Smooth muscle cell (in vitro differentiated cells): ENCODE measurements at regions not wholly inside any gene's neighbourhood (a gene's known extent, or its start where the extent isn't known, plus 50 kb on each side); places are given as distances from the start of the nearest gene placed in this dataset.

Experiments used
- DNase-seq: peaks from one replicate; lab custom pipeline; 2025; ENCODE audit not compliant: unreplicated experiment; lab: John Stamatoyannopoulos, UW
- H2AFZ ChIP-seq: fragments of 200-600 bp; sonication (generic); 2 replicates; pipeline ENCODE4 v1.6.0; 2016; ENCODE audit warnings: antibody characterized with exemption, low read depth, mild to moderate bottlenecking
- H3F3A ChIP-seq: fragments of 200-600 bp; sonication (generic); 2 replicates; pipeline ENCODE4 v1.6.0; 2017; ENCODE audit warnings: antibody characterized with exemption, low read depth
- H3K27ac ChIP-seq: fragments of 200-600 bp; sonication (generic); 2 replicates; pipeline ENCODE4 v1.5.1; 2016; ENCODE audit warnings: low read depth, mild to moderate bottlenecking
- H3K27me3 ChIP-seq: fragments of 200-600 bp; sonication (generic); 2 replicates; pipeline ENCODE4 v1.6.1; 2016; ENCODE audit warnings: low read depth, mild to moderate bottlenecking
- H3K36me3 ChIP-seq: fragments of 200-600 bp; sonication (generic); 2 replicates; pipeline ENCODE4 v1.5.1; 2016; ENCODE audit warnings: low read depth
- H3K4me1 ChIP-seq: fragments of 200-600 bp; sonication (generic); 2 replicates; pipeline ENCODE4 v1.5.1; 2016; ENCODE audit warnings: low read depth
- H3K4me2 ChIP-seq: fragments of 200-600 bp; sonication (generic); 2 replicates; pipeline ENCODE4 v1.6.0; 2016; ENCODE audit warnings: mild to moderate bottlenecking
- H3K4me3 ChIP-seq: fragments of 200-600 bp; sonication (generic); 2 replicates; pipeline ENCODE4 v1.5.1; 2016; ENCODE audit warnings: mild to moderate bottlenecking
- H3K79me2 ChIP-seq: fragments of 200-600 bp; sonication (generic); 2 replicates; pipeline ENCODE4 v1.6.0; 2016; ENCODE audit warnings: low read depth, mild to moderate bottlenecking
- H3K9ac ChIP-seq: fragments of 200-600 bp; sonication (generic); 2 replicates; pipeline ENCODE4 v1.6.0; 2016; ENCODE audit warnings: low read depth
- H3K9me3 ChIP-seq: fragments of 200-600 bp; sonication (generic); replicated peaks from 2 replicates; pipeline ENCODE4 v1.5.1; 2016; ENCODE audit warnings: low read depth
- H4K20me1 ChIP-seq: fragments of 200-600 bp; sonication (generic); 2 replicates; pipeline ENCODE4 v1.6.0; 2016; ENCODE audit warnings: low read depth
- CTCF ChIP-seq: fragments of 200-600 bp; sonication (generic); IDR thresholded peaks from 2 replicates; pipeline ENCODE4 v1.5.1; 2017; ENCODE audit warnings: borderline replicate concordance, mild to moderate bottlenecking, antibody characterized with exemption; ENCODE audit not compliant: insufficient read depth, poor library complexity, severe bottlenecking
- WGBS: methylation state at CpG from one replicate; pipeline ENCODE4 v1.1.7; 2016; ENCODE audit warnings: low lambda C conversion rate; 5-methylcytosine and 5-hydroxymethylcytosine counted together

DNA sequence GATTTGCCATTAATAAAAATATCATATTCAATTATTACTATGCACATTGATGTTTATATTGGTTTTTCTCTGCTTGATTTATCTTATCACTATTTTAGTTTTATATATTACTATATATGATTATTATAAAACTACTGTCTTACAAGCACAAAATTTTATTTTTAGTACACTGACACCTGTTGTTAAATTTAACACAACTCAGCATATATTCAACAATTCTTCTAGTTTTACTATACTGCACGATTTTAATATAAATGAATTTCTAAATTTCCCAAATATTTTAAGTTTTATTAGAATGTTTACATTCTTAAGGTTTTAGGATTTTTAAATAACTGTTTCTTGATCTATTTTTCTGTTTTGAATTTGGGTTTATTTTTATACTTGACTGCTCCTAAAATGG, 889.8 kb upstream of the GJE1 start:
- H3K27ac ChIP-seq: no peak overlapping the region
- no peak overlapping the region for H2AFZ ChIP-seq
- no peak overlapping the region for H3K4me2 ChIP-seq
- DNase-seq: no peak
- no peak overlapping the region for H3K9ac ChIP-seq
- H3F3A ChIP-seq: no peaks in the 10 kb centered on the region
- no peaks in the 10 kb centered on the region for H3K27me3 ChIP-seq
- no peaks in the 10 kb centered on the region for H3K79me2 ChIP-seq
- no peak for TF ChIP-seq CTCF
- no peaks in the 10 kb centered on the region for H4K20me1 ChIP-seq
- WGBS: 86% methylated on average over 1 of the region's 1 CpG
- H3K36me3 ChIP-seq: no peaks in the 10 kb centered on the region
- H3K4me3 ChIP-seq: no peak overlapping the region
- H3K9me3 ChIP-seq: no peaks in the 10 kb centered on the region
- no peaks in the 10 kb centered on the region for H3K4me1 ChIP-seq

- no peak for DNase-seq
- TF ChIP-seq CTCF: no peak
- Histone ChIP-seq H3K36me3 (no peaks in the 10 kb centered on the region), H3K4me1 (no peaks in the 10 kb centered on the region), H2AFZ (no peak overlapping the region), H3K9ac (no peak overlapping the region), H3K27ac (no peak overlapping the region), H3F3A (no peaks in the 10 kb centered on the region), H4K20me1 (no peaks in the 10 kb centered on the region), H3K4me3 (no peak overlapping the region), H3K79me2 (no peaks in the 10 kb centered on the region), H3K9me3 (no peaks in the 10 kb centered on the region), H3K27me3 (no peaks in the 10 kb centered on the region), H3K4me2 (no peak overlapping the region)
Observed at GRCh38 chr6:141229296-141229695, 903.4 kb upstream of the GJE1 start.

- Histone ChIP-seq H3F3A (no peaks in the 10 kb centered on the region), H3K36me3 (no peaks in the 10 kb centered on the region), H3K79me2 (no peaks in the 10 kb centered on the region), H3K9ac (no peak overlapping the region), H4K20me1 (no peaks in the 10 kb centered on the region), H3K4me3 (no peak overlapping the region), H3K27me3 (no peaks in the 10 kb centered on the region), H3K4me2 (no peak overlapping the region), H3K9me3 (peaks cover 19% of the 10 kb centered on the region), H3K27ac (no peak overlapping the region), H2AFZ (no peak overlapping the region), H3K4me1 (no peaks in the 10 kb centered on the region)
- TF ChIP-seq CTCF: no peak
- no peak for DNase-seq
Observed at GRCh38 chr6:141218583-141218982, 914.1 kb upstream of the GJE1 start.

DNA sequence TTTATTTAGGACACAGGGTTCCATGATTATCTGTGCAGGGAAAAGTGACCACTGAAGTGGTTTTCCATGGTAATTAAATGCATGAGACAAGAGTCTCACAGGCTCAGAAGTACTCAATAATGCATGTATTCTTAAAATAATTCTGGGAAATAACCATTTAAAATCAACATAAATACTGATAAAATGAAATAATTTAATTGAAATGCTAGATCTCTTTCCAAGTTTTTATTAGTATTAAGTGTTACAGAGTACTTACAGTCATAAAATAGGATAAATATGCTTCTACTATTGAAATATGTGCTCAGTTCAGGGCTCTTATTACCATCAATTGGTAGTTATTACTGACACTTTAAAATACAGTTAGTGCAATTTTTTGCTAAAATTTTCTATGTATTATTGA, 916.0 kb upstream of the GJE1 start:
- no peak overlapping the region for H3K4me3 ChIP-seq
- no peak for DNase-seq
- H3K4me1 ChIP-seq: no peaks in the 10 kb centered on the region
- no peaks in the 10 kb centered on the region for H3K36me3 ChIP-seq
- no peak for TF ChIP-seq CTCF
- no peaks in the 10 kb centered on the region for H3F3A ChIP-seq
- H3K4me2 ChIP-seq: no peak overlapping the region
- H2AFZ ChIP-seq: no peak overlapping the region
- no peaks in the 10 kb centered on the region for H3K27me3 ChIP-seq
- H3K9ac ChIP-seq: no peak overlapping the region
- no peaks in the 10 kb centered on the region for H3K79me2 ChIP-seq
- no peaks in the 10 kb centered on the region for H4K20me1 ChIP-seq
- peaks cover 19% of the 10 kb centered on the region for H3K9me3 ChIP-seq
- no peak overlapping the region for H3K27ac ChIP-seq
